ENCODE measurements at regions not wholly inside any gene's neighbourhood (a gene's known extent, or its start where the extent isn't known, plus 50 kb on each side); places are given as distances from the start of the nearest gene placed in this dataset.

DNA sequence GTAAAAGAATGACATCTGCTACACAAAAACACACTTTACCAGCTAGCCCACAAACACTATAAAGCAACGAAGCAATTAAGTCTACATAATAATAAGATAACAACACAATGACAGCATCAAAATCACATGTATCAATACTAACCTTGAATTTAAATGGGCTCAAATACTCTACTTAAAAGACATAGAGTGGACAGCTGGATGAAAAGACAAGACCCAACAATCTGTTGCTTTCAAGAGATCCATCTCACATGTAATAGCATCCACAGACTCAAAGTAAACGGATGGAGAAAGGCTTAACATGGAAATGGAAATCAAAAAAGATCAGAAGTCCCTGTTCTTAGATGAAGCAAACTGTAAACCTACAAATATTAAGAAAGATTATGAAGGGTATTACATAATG, 2175.9 kb downstream of the PCDH9 start:
- DNase-seq (ENCODE audit: extremely low read depth, insufficient read length), result no peak
- H3K4me3 ChIP-seq (replicated peaks; ENCODE audit: low read depth, low read length), result no peak overlapping the region
- no peaks in the 10 kb centered on the region for H3K36me3 ChIP-seq (ENCODE audit: control insufficient read depth, insufficient read depth, low read length)
- no peaks in the 10 kb centered on the region for H3K27me3 ChIP-seq (replicated peaks; ENCODE audit: control insufficient read depth, insufficient read depth, low read length)
- no peak for TF ChIP-seq CTCF (IDR thresholded peaks at IDR 0.05; ENCODE audit: insufficient read depth, low read length, poor library complexity, severe bottlenecking)

- no peak for DNase-seq (ENCODE audit: extremely low read depth, insufficient read length)
- no peak for TF ChIP-seq CTCF (IDR thresholded peaks at IDR 0.05; ENCODE audit: insufficient read depth, low read length, poor library complexity, severe bottlenecking)
These were observed 2193.1 kb downstream of the PCDH9 start for GRCh38 chr13:65036999-65037398.

DNA sequence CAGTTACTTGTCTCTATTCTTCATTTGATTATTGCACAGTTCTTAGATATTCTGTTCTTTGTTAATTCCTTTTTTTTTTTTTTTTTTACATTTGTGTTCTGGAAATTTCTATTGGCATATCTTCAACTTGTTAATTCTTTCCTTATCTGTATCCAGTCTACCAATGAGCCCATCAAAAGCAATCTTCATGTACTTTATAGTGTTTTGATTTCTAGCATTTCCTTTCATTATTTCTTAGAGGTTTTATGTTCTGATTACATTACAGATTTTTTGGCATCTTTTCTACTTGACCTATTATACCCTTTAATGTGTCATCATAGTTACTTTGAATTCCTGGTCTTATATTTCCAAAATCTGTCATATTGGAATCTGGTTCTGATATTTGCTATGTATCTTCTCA, 2194.8 kb downstream of the PCDH9 start:
- no peaks in the 10 kb centered on the region for H3K27me3 ChIP-seq (replicated peaks; ENCODE audit: control insufficient read depth, insufficient read depth, low read length)
- H3K36me3 ChIP-seq (ENCODE audit: control insufficient read depth, insufficient read depth, low read length), result no peaks in the 10 kb centered on the region
- DNase-seq (ENCODE audit: extremely low read depth, insufficient read length), result no peak
- no peak overlapping the region for H3K4me3 ChIP-seq (replicated peaks; ENCODE audit: low read depth, low read length)
- TF ChIP-seq CTCF (IDR thresholded peaks at IDR 0.05; ENCODE audit: insufficient read depth, low read length, poor library complexity, severe bottlenecking), result no peak

More at GRCh38 chr13:65036999-65037398, 2193.1 kb downstream of the PCDH9 start:
- no peaks in the 10 kb centered on the region for H3K36me3 ChIP-seq (ENCODE audit: control insufficient read depth, insufficient read depth, low read length)
- no peaks in the 10 kb centered on the region for H3K27me3 ChIP-seq (replicated peaks; ENCODE audit: control insufficient read depth, insufficient read depth, low read length)
- no peak overlapping the region for H3K4me3 ChIP-seq (replicated peaks; ENCODE audit: low read depth, low read length)

DNA sequence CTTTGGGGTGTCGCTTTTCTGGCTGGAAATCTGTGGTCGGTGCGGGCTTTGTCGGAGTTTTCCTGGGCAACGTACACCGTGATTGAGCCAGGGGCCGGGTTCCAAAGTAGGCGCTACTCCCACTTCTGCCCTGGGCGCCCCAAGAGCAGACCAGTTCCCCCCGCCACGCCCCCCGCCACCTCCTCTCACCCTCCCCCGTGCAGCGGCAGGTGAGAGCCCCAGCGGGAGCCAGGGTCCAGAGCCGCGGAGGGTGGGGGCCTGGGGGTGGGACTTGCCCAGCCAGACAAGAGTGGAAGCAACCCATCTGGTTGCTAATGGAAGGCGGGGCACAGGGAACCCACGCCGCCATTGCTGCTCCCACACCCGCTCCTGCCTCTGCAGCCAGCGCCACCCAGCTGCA, 2195.9 kb downstream of the PCDH9 start:
- H3K4me3 ChIP-seq (replicated peaks; ENCODE audit: low read depth, low read length), result no peak overlapping the region
- no peak for DNase-seq (ENCODE audit: extremely low read depth, insufficient read length)
- no peaks in the 10 kb centered on the region for H3K36me3 ChIP-seq (ENCODE audit: control insufficient read depth, insufficient read depth, low read length)
- TF ChIP-seq CTCF (IDR thresholded peaks at IDR 0.05; ENCODE audit: insufficient read depth, low read length, poor library complexity, severe bottlenecking), result no peak
- no peaks in the 10 kb centered on the region for H3K27me3 ChIP-seq (replicated peaks; ENCODE audit: control insufficient read depth, insufficient read depth, low read length)

DNA sequence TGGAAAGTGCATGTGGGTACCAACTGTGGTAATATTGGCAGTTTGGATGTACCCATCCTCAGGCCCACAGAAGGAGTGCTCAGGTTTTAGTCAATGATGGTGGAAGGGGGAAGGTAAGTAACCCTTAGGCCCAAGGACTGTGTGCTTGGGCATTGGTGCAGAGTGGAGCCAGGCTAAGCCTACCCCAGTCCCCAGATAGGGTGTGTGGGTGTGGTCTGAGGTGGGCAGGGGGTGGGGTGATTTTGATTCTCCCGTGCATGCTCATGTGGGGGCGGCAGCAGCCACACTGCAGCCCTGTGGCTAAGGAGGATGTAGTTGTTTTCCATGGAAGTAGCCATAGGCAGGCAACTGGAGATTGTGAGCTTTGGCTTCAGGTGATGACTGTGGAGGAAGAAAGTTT, 2197.3 kb downstream of the PCDH9 start:
- no peak for TF ChIP-seq CTCF (IDR thresholded peaks at IDR 0.05; ENCODE audit: insufficient read depth, low read length, poor library complexity, severe bottlenecking)
- no peaks in the 10 kb centered on the region for H3K36me3 ChIP-seq (ENCODE audit: control insufficient read depth, insufficient read depth, low read length)
- no peaks in the 10 kb centered on the region for H3K27me3 ChIP-seq (replicated peaks; ENCODE audit: control insufficient read depth, insufficient read depth, low read length)
- no peak for DNase-seq (ENCODE audit: extremely low read depth, insufficient read length)
- H3K4me3 ChIP-seq (replicated peaks; ENCODE audit: low read depth, low read length), result no peak overlapping the region

- Histone ChIP-seq H3K27me3 (replicated peaks; ENCODE audit: control insufficient read depth, insufficient read depth, low read length) (no peaks in the 10 kb centered on the region), H3K4me3 (replicated peaks; ENCODE audit: low read depth, low read length) (no peak overlapping the region), H3K36me3 (ENCODE audit: control insufficient read depth, insufficient read depth, low read length) (no peaks in the 10 kb centered on the region)
- TF ChIP-seq CTCF (IDR thresholded peaks at IDR 0.05; ENCODE audit: insufficient read depth, low read length, poor library complexity, severe bottlenecking), result no peak
- no peak for DNase-seq (ENCODE audit: extremely low read depth, insufficient read length)
These were observed 2202.0 kb downstream of the PCDH9 start for GRCh38 chr13:65028101-65028500.
